Endodermal cell (in vitro differentiated cells): ENCODE measurements at regions not wholly inside any gene's neighbourhood (a gene's known extent, or its start where the extent isn't known, plus 50 kb on each side); places are given as distances from the start of the nearest gene placed in this dataset.

Experiments used
- DNase-seq: peaks from one replicate; pipeline ENCODE4 v3.0.0-alpha.2; 2017
- H3K27ac ChIP-seq: 2 replicates; pipeline ENCODE4 v1.5.1; 2013; ENCODE audit warnings: mild to moderate bottlenecking, low read depth, low read length, moderate library complexity
- H3K27me3 ChIP-seq: 2 replicates; pipeline ENCODE4 v1.6.1; 2013; ENCODE audit warnings: mild to moderate bottlenecking, low read length, moderate library complexity; ENCODE audit not compliant: insufficient read depth, control insufficient read depth, poor library complexity, severe bottlenecking
- H3K36me3 ChIP-seq: 2 replicates; pipeline ENCODE4 v1.7.0; 2013; ENCODE audit warnings: mild to moderate bottlenecking, low read length, moderate library complexity; ENCODE audit not compliant: control insufficient read depth, insufficient read depth
- H3K4me1 ChIP-seq: one replicate; pipeline ENCODE4 v1.7.0; 2013; ENCODE audit warnings: low read length; ENCODE audit not compliant: control insufficient read depth, insufficient read depth
- H3K4me3 ChIP-seq: 2 replicates; pipeline ENCODE4 v1.5.1; 2013; ENCODE audit warnings: mild to moderate bottlenecking, low read length, moderate library complexity
- H3K9ac ChIP-seq: 2 replicates; pipeline ENCODE4 v1.6.1; 2013; ENCODE audit warnings: mild to moderate bottlenecking, low read length, moderate library complexity; ENCODE audit not compliant: poor library complexity, severe bottlenecking; ENCODE audit errors: extremely low read depth
- H3K9me3 ChIP-seq: 2 replicates; pipeline ENCODE4 v1.6.1; 2013; ENCODE audit warnings: mild to moderate bottlenecking, low read length, moderate library complexity; ENCODE audit not compliant: control insufficient read depth
- H3K27ac Mint-ChIP-seq: 2 replicates; pipeline ENCODE4 v1.8.0; 2020; ENCODE audit warnings: mixed read lengths
- H3K27me3 Mint-ChIP-seq: 2 replicates; pipeline ENCODE4 v1.8.0; 2021; ENCODE audit warnings: mild to moderate bottlenecking, mixed read lengths; ENCODE audit not compliant: insufficient read depth
- H3K36me3 Mint-ChIP-seq: 2 replicates; pipeline ENCODE4 v1.8.0; 2020; ENCODE audit warnings: low read depth, mixed read lengths
- H3K4me1 Mint-ChIP-seq: 2 replicates; pipeline ENCODE4 v1.8.0; 2020; ENCODE audit warnings: mixed read lengths
- H3K4me3 Mint-ChIP-seq: 2 replicates; pipeline ENCODE4 v1.8.0; 2020; ENCODE audit warnings: mild to moderate bottlenecking, moderate library complexity, mixed read lengths
- H3K9me3 Mint-ChIP-seq: 2 replicates; pipeline ENCODE4 v1.8.0; 2020; ENCODE audit warnings: mild to moderate bottlenecking, mixed read lengths
- WGBS, 2 experiments: methylation state at CpG; one replicate each; pipeline versions ENCODE4 v1.1.5 to v1.1.7; 2013; ENCODE audit warnings: missing lambda C conversion rate in 2 of 2, mixed read lengths in 1 of 2; ENCODE audit not compliant: insufficient coverage in 1 of 2, insufficient read length in 1 of 2; 5-methylcytosine and 5-hydroxymethylcytosine counted together
- TF ChIP-seq, protein P1 (sequence below): fragments of 200-600 bp; sonication (generic); conservative IDR thresholded peaks from 2 replicates; pipeline ENCODE4 v1.5.0; 2021; ENCODE audit warnings: antibody characterized with exemption, mild to moderate bottlenecking

- no peaks in the 10 kb centered on the region for H3K36me3 Mint-ChIP-seq
- Histone ChIP-seq H3K9me3 (no peaks in the 10 kb centered on the region), H3K4me1 (no peaks in the 10 kb centered on the region), H3K27ac (no peak overlapping the region), H3K9ac (no peak overlapping the region), H3K27me3 (no peaks in the 10 kb centered on the region), H3K4me3 (no peak overlapping the region), H3K36me3 (no peaks in the 10 kb centered on the region)
- 91 to 100% methylated on average over 3 of the region's 3 CpGs for WGBS, 2 experiments
- H3K27ac Mint-ChIP-seq, result no peak overlapping the region
- peaks cover 1% of the 10 kb centered on the region for H3K4me1 Mint-ChIP-seq
- no peak for DNase-seq
- no peaks in the 10 kb centered on the region for H3K9me3 Mint-ChIP-seq
- no peaks in the 10 kb centered on the region for H3K27me3 Mint-ChIP-seq
- no peak overlapping the region for H3K4me3 Mint-ChIP-seq
- TF ChIP-seq, protein P1, sequence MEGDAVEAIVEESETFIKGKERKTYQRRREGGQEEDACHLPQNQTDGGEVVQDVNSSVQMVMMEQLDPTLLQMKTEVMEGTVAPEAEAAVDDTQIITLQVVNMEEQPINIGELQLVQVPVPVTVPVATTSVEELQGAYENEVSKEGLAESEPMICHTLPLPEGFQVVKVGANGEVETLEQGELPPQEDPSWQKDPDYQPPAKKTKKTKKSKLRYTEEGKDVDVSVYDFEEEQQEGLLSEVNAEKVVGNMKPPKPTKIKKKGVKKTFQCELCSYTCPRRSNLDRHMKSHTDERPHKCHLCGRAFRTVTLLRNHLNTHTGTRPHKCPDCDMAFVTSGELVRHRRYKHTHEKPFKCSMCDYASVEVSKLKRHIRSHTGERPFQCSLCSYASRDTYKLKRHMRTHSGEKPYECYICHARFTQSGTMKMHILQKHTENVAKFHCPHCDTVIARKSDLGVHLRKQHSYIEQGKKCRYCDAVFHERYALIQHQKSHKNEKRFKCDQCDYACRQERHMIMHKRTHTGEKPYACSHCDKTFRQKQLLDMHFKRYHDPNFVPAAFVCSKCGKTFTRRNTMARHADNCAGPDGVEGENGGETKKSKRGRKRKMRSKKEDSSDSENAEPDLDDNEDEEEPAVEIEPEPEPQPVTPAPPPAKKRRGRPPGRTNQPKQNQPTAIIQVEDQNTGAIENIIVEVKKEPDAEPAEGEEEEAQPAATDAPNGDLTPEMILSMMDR, result no peak
These were observed 316.2 kb downstream of the CWC27 start for GRCh38 chr5:65084795-65085515.

DNA sequence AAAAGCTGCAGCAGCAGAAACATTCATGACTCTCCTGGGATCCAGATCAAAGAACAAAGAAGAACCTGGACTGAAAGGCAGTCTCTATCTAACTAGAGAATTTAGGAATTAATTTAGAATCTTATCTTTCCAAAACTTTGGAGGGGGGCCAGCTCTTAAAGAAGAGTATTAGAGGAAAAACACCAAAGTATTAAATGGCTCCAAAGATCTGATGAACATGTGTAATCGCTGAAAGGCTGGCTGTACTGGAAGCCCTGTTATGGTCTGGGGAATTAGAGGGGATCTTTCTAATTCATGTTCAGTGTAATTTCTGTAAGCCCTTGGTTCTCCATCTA lies 316.8 kb downstream of the CWC27 start:
- Mint-ChIP-seq H3K9me3 (no peaks in the 10 kb centered on the region), H3K27ac (no peak overlapping the region), H3K27me3 (no peaks in the 10 kb centered on the region), H3K4me1 (no peaks in the 10 kb centered on the region), H3K4me3 (no peak overlapping the region), H3K36me3 (no peaks in the 10 kb centered on the region)
- no peak for DNase-seq
- no peaks in the 10 kb centered on the region for H3K4me1 ChIP-seq
- H3K27me3 ChIP-seq, result no peaks in the 10 kb centered on the region
- H3K4me3 ChIP-seq, result no peak overlapping the region
- no peak overlapping the region for H3K27ac ChIP-seq
- H3K36me3 ChIP-seq, result no peaks in the 10 kb centered on the region
- WGBS, 2 experiments, result 93 to 100% methylated on average over 1 of the region's 1 CpG
- no peaks in the 10 kb centered on the region for H3K9me3 ChIP-seq
- TF ChIP-seq, protein P1, result no peak
- no peak overlapping the region for H3K9ac ChIP-seq

DNA sequence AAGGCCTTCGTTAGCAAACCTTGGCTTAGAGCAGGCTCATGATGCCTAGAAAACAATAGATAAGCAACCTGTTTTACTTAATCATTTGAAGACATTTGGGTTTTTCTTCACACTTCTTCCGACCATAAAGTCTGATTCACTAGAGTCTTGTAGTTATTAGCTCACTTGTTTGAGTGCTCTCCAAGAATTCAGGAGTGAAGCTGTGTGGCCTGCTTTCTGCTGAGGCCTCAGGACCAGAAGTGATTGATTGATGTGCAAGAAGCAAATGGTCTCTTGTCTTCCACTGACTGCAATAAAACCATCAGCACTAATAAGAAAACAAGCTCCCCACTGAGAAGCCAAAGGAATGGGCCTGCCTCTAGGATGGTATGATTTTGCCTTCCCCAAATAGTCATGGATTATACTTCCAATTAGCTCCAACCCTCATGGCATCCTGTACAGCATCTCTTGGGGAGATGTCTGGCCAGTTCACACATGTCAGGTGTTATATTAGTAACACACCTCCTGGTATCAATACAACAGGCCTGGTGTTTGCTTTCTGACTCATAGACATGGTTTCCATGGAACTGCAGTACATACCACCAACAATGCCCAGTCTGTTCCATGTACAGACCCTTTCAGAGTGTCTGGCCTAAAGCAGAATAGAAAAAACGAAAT lies 317.6 kb downstream of the CWC27 start:
- no peaks in the 10 kb centered on the region for H3K9me3 ChIP-seq
- H3K4me1 ChIP-seq, result no peaks in the 10 kb centered on the region
- H3K27ac ChIP-seq, result no peak overlapping the region
- H3K27ac Mint-ChIP-seq, result no peak overlapping the region
- H3K4me3 Mint-ChIP-seq, result no peak overlapping the region
- no peaks in the 10 kb centered on the region for H3K36me3 Mint-ChIP-seq
- H3K9me3 Mint-ChIP-seq, result no peaks in the 10 kb centered on the region
- no peak overlapping the region for H3K9ac ChIP-seq
- no peak overlapping the region for H3K4me3 ChIP-seq
- H3K27me3 ChIP-seq, result no peaks in the 10 kb centered on the region
- 93 to 100% methylated on average over 2 to 3 of the region's 3 CpGs for whole genome bisulfite sequencing, 2 experiments
- no peak for DNase-seq
- no peaks in the 10 kb centered on the region for H3K27me3 Mint-ChIP-seq
- TF ChIP-seq, protein P1, result no peak
- H3K4me1 Mint-ChIP-seq, result no peaks in the 10 kb centered on the region
- no peaks in the 10 kb centered on the region for H3K36me3 ChIP-seq
